B cell (primary cell): ENCODE measurements at regions not wholly inside any gene's neighbourhood (a gene's known extent, or its start where the extent isn't known, plus 50 kb on each side); places are given as distances from the start of the nearest gene placed in this dataset.

Source experiments
- ATAC-seq: fragments of 200-7000 bp; cut with Tn5 transposase; one replicate; pipeline ENCODE4 v1.10.0; 2021; ENCODE audit warnings: low read depth, mild to moderate bottlenecking, moderate number of reproducible peaks, moderate library complexity
- CTCF ChIA-PET: fragments of 350-600 bp; sonication (Branson Sonifier 250); formaldehyde crosslinking; loops from one replicate; lab custom pipeline; 2021; ENCODE audit warnings: antibody characterized with exemption, inconsistent platforms; lab: Charles Lee
- POLR2A ChIA-PET: fragments of 350-600 bp; sonication (Branson Sonifier 250); formaldehyde crosslinking; loops from one replicate; lab custom pipeline; 2021; ENCODE audit warnings: antibody characterized with exemption; lab: Charles Lee
- DNase-seq: peaks from one replicate; pipeline ENCODE4 v3.0.0; 2013
- H2AFZ ChIP-seq: 2 replicates; pipeline ENCODE4 v1.6.1; 2012; ENCODE audit warnings: mild to moderate bottlenecking, low read depth, low read length; ENCODE audit not compliant: insufficient read depth, poor library complexity, severe bottlenecking
- H3K27ac ChIP-seq, 2 donors: 1 replicate in 1 of 2; 2 replicates in 1 of 2; pipeline ENCODE4 v1.5.1; 2012 to 2013; ENCODE audit warnings: low read length in 2 of 2, mild to moderate bottlenecking in 2 of 2, moderate library complexity in 1 of 2
- H3K27me3 ChIP-seq, 4 experiments: fragments of 200-600 bp in 1 of 4; sonication (generic) in 1 of 4; replicated peaks in 1 of 4; 1 replicate in 2 of 4; 2 replicates in 2 of 4; pipeline versions ENCODE4 v1.6.1 to v1.7.0; 2013 to 2016; ENCODE audit warnings: low read length in 3 of 4, mild to moderate bottlenecking in 2 of 4, mixed read lengths in 1 of 4, moderate library complexity in 1 of 4; ENCODE audit not compliant: insufficient read depth in 4 of 4, control insufficient read depth in 3 of 4; ENCODE audit errors: control extremely low read depth in 1 of 4
- H3K36me3 ChIP-seq, 2 experiments: replicated peaks in 1 of 2; 1 replicate in 1 of 2; 2 replicates in 1 of 2; pipeline versions ENCODE4 v1.6.1 to v1.7.1; 2013; ENCODE audit warnings: low read length in 1 of 2; ENCODE audit not compliant: insufficient read depth in 2 of 2, control insufficient read depth in 1 of 2; ENCODE audit errors: control extremely low read depth in 1 of 2, extremely low read depth in 1 of 2
- H3K4me1 ChIP-seq, 2 donors: fragments of 200-600 bp in 1 of 2; sonication (generic) in 1 of 2; 1 replicate in 1 of 2; 2 replicates in 1 of 2; pipeline versions ENCODE4 v1.5.1 to v1.6.1; 2013 to 2017; ENCODE audit warnings: low read length in 2 of 2; ENCODE audit not compliant: control insufficient read depth in 2 of 2, insufficient read depth in 2 of 2
- H3K4me2 ChIP-seq: replicated peaks from 2 replicates; pipeline ENCODE3; 2012; ENCODE audit warnings: mild to moderate bottlenecking, low read depth, low read length; ENCODE audit not compliant: poor library complexity, severe bottlenecking
- H3K4me3 ChIP-seq, 5 experiments: fragments of 200-600 bp in 1 of 5; sonication (generic) in 1 of 5; 1 replicate in 3 of 5; 2 replicates in 2 of 5; pipeline versions ENCODE4 v1.5.1 to v1.7.0; 2011 to 2016; ENCODE audit warnings: low read length in 4 of 5, mild to moderate bottlenecking in 4 of 5, low read depth in 2 of 5, control low read depth in 1 of 5, moderate library complexity in 1 of 5; ENCODE audit not compliant: insufficient read depth in 1 of 5; ENCODE audit errors: control extremely low read depth in 1 of 5, extremely low read depth in 1 of 5
- H3K79me2 ChIP-seq: fragments of 200-600 bp; sonication (generic); one replicate; pipeline ENCODE4 v1.6.0; 2016; ENCODE audit warnings: low read length; ENCODE audit not compliant: control insufficient read depth, insufficient read depth
- H3K9ac ChIP-seq: fragments of 200-600 bp; sonication (generic); 2 replicates; pipeline ENCODE4 v1.6.1; 2017; ENCODE audit warnings: mild to moderate bottlenecking, low read length, moderate library complexity
- H3K9me3 ChIP-seq, 3 donors: one replicate each; pipeline versions ENCODE4 v1.6.1 to v1.7.1; 2013; ENCODE audit warnings: low read length in 2 of 3; ENCODE audit not compliant: control insufficient read depth in 2 of 3, insufficient read depth in 1 of 3; ENCODE audit errors: control extremely low read depth in 1 of 3
- H4K20me1 ChIP-seq: 2 replicates; pipeline ENCODE4 v1.6.0; 2012; ENCODE audit warnings: mild to moderate bottlenecking, low read length; ENCODE audit not compliant: insufficient read depth, control insufficient read depth, poor library complexity, severe bottlenecking
- H3K27ac Mint-ChIP-seq: one replicate; pipeline ENCODE4 v1.8.0; 2021; ENCODE audit warnings: mixed read lengths
- H3K27me3 Mint-ChIP-seq: one replicate; pipeline ENCODE4 v1.8.0; 2021; ENCODE audit warnings: mixed read lengths
- H3K4me1 Mint-ChIP-seq: one replicate; pipeline ENCODE4 v1.8.0; 2021; ENCODE audit warnings: mixed read lengths
- H3K4me3 Mint-ChIP-seq: one replicate; pipeline ENCODE4 v1.8.0; 2021; ENCODE audit warnings: mixed read lengths
- H3K9me3 Mint-ChIP-seq: one replicate; pipeline ENCODE4 v1.8.0; 2022; ENCODE audit warnings: mixed read lengths; ENCODE audit not compliant: insufficient read depth
- EZH2 ChIP-seq: IDR thresholded peaks from 2 replicates; pipeline ENCODE4 v1.6.1; 2012; ENCODE audit warnings: borderline replicate concordance, low read depth, mild to moderate bottlenecking, moderate library complexity, low read length; ENCODE audit not compliant: insufficient read depth, poor library complexity, severe bottlenecking
- WGBS: methylation state at CpG from one replicate; pipeline ENCODE4 v1.1.5; 2013; ENCODE audit warnings: missing lambda C conversion rate; ENCODE audit not compliant: insufficient coverage; 5-methylcytosine and 5-hydroxymethylcytosine counted together
- intact Hi-C: fragments of 100-400 bp; cut with micrococcal nuclease; formaldehyde crosslinking; loops from one replicate; pipeline ENCODE4 v1.10.0; 2022
- TF ChIP-seq, protein P1 (sequence below): fragments of 200-600 bp; IDR thresholded peaks from one replicate; pipeline ENCODE4 v1.8.0; 2022; ENCODE audit warnings: antibody characterized with exemption, mild to moderate bottlenecking

DNA sequence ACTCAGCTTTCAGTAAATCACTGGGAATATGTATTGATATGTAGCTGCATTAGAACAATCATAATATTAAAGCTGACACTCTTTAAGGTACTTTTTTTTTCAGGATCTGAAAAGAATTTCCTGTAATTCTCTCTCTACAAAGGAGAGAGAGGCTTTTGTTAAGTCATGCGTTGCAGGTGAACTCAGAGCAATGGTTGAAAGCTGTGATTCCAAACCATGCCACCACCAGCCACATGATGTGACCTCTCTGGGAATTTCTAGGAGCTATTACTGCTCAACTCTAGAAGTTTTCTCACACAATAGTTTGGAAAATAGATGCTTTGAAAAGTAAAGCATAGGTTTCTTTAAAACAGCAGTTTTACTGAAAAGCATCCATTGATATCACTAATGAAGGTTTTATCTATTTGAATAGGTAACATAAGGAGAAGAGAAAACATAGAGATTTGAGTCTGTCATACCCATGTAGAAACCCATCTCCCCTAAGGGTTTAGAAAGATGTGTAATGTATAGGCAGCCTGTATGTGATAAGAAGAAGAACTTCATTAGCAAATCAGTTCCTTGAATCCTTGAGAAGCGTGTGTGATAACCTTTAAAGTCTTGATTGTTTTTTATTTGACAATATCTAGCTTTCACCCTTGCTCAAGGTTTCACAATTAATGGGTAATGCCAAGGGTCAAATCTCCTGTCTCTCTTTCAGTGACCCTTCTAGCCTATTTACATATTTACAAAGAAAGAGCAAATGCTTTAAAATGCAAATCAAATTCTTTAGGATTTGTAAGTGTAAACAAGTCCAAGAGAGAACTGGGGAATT, 161.0 kb upstream of the ANKRD50 start:
- H3K4me3 Mint-ChIP-seq = no peak overlapping the region
- H4K20me1 ChIP-seq = no peaks in the 10 kb centered on the region

DNA sequence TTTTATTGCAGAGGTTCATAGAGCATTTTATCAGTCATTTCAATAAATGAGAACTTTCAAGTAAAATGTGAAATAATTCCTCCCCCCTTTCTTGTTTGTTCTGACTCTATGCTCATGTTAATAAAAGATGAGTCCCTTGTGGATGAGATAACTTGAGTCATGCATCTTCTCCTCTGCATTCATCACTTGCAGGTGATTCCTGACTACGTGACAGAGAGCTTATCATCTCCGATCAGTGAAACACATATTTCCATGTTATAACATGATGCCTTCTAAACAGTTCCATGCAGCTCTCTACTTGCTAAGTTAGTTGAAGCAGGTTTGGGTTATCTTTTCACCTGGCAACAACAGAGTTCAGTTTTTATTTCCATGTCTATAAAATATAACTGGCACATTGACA, 160.1 kb upstream of the ANKRD50 start:
- H3K4me1 Mint-ChIP-seq = no peaks in the 10 kb centered on the region
- H2AFZ ChIP-seq = no peak overlapping the region
- TF ChIP-seq, protein P1, sequence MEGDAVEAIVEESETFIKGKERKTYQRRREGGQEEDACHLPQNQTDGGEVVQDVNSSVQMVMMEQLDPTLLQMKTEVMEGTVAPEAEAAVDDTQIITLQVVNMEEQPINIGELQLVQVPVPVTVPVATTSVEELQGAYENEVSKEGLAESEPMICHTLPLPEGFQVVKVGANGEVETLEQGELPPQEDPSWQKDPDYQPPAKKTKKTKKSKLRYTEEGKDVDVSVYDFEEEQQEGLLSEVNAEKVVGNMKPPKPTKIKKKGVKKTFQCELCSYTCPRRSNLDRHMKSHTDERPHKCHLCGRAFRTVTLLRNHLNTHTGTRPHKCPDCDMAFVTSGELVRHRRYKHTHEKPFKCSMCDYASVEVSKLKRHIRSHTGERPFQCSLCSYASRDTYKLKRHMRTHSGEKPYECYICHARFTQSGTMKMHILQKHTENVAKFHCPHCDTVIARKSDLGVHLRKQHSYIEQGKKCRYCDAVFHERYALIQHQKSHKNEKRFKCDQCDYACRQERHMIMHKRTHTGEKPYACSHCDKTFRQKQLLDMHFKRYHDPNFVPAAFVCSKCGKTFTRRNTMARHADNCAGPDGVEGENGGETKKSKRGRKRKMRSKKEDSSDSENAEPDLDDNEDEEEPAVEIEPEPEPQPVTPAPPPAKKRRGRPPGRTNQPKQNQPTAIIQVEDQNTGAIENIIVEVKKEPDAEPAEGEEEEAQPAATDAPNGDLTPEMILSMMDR = no peak
- no peak for TF ChIP-seq EZH2
- ATAC-seq = no peak
- H3K9me3 Mint-ChIP-seq = peaks cover 12% of the 10 kb centered on the region
- H3K4me3 Mint-ChIP-seq = no peak overlapping the region
- no peaks in the 10 kb centered on the region for H3K36me3 ChIP-seq
- no peak overlapping the region for H3K27ac Mint-ChIP-seq
- H3K4me1 ChIP-seq = no peaks in the 10 kb centered on the region
- no peak overlapping the region for H3K4me3 ChIP-seq
- no CpG with 5 or more reads among the region's 2 CpGs for WGBS
- no peak overlapping the region for H3K4me2 ChIP-seq
- ChIA-PET POLR2A (no interaction called here), CTCF (no interaction called here)
- H3K27me3 ChIP-seq = no peaks in the 10 kb centered on the region
- H3K9ac ChIP-seq = no peak overlapping the region
- H3K79me2 ChIP-seq = no peaks in the 10 kb centered on the region
- intact Hi-C loops = no loop called here
- no peaks in the 10 kb centered on the region for H4K20me1 ChIP-seq
- no peak for DNase-seq
- H3K27ac ChIP-seq = no peak overlapping the region
- H3K27me3 Mint-ChIP-seq = no peaks in the 10 kb centered on the region
- peaks cover 0 to 12% (median 0%) of the 10 kb centered on the region in 3 donors for H3K9me3 ChIP-seq

More for the DNA sequence above, 161.0 kb upstream of the ANKRD50 start:
- Histone ChIP-seq H3K27me3 (no peaks in the 10 kb centered on the region), H3K9me3 (peaks cover 0 to 13% (median 0%) of the 10 kb centered on the region in 3 donors), H3K9ac (no peak overlapping the region), H3K4me2 (no peak overlapping the region), H3K27ac (no peak overlapping the region), H2AFZ (no peak overlapping the region), H3K4me1 (no peaks in the 10 kb centered on the region), H3K79me2 (no peaks in the 10 kb centered on the region), H3K36me3 (no peaks in the 10 kb centered on the region), H3K4me3 (no peak overlapping the region)
- POLR2A ChIA-PET = no interaction called here
- no CpG with 5 or more reads among the region's 2 CpGs for WGBS
- TF ChIP-seq EZH2 = no peak
- TF ChIP-seq, protein P1 = no peak
- H3K27ac Mint-ChIP-seq = no peak overlapping the region
- intact Hi-C loops = no loop called here
- no peaks in the 10 kb centered on the region for H3K27me3 Mint-ChIP-seq
- peaks cover 12% of the 10 kb centered on the region for H3K9me3 Mint-ChIP-seq
- DNase-seq (no peak), ATAC-seq (no peak)
- H3K4me1 Mint-ChIP-seq = no peaks in the 10 kb centered on the region
- CTCF ChIA-PET = interaction anchor here (0.7 kb wide), 1 partner anchor 78 kb away, joined by 3 read pairs; no protein-coding TSS in a partner anchor
